BJ (cell line): ENCODE measurements at regions not wholly inside any gene's neighbourhood (a gene's known extent, or its start where the extent isn't known, plus 50 kb on each side); places are given as distances from the start of the nearest gene placed in this dataset.

Source experiments
- CTCF ChIA-PET: fragments of 350-600 bp; formaldehyde crosslinking; extraction: SDS; loops from one replicate; lab custom pipeline; 2021; ENCODE audit warnings: antibody characterized with exemption, inconsistent platforms; lab: Yijun Ruan, JAX
- POLR2A ChIA-PET: fragments of 300-600 bp; sonication (Branson Sonifier 250); formaldehyde crosslinking; extraction: SDS; loops from one replicate; lab custom pipeline; 2021; ENCODE audit warnings: antibody characterized with exemption; lab: Charles Lee
- DNase-seq: peaks from one replicate; pipeline ENCODE4 v3.0.0-alpha.2; 2011; ENCODE audit warnings: low read depth
- H3K27me3 ChIP-seq: 2 replicates; pipeline ENCODE4 v1.6.0; 2011; ENCODE audit warnings: low read length; ENCODE audit not compliant: control insufficient read depth, insufficient read depth
- H3K36me3 ChIP-seq: 2 replicates; pipeline ENCODE4 v1.5.1; 2011; ENCODE audit warnings: low read length; ENCODE audit not compliant: control insufficient read depth, insufficient read depth
- H3K4me3 ChIP-seq: 2 replicates; pipeline ENCODE4 v1.5.1; 2011; ENCODE audit warnings: low read depth, mild to moderate bottlenecking, control low read depth, low read length
- CTCF ChIP-seq: IDR thresholded peaks from 2 replicates; pipeline ENCODE4 v1.5.1; 2011; ENCODE audit warnings: low read depth, mild to moderate bottlenecking, control low read depth, inconsistent platforms, low read length, moderate library complexity; ENCODE audit not compliant: insufficient read depth

- no peak for TF ChIP-seq CTCF
- no peak for DNase-seq
- Histone ChIP-seq H3K27me3 (peaks cover 5% of the 10 kb centered on the region), H3K36me3 (no peaks in the 10 kb centered on the region), H3K4me3 (no peak overlapping the region)
- ChIA-PET CTCF (no interaction called here), POLR2A (no interaction called here)
Measured at GRCh38 chr10:3404381-3404780, 231.8 kb upstream of the PITRM1 start.

GRCh38 chr10:3402187-3402751 is 229.7 kb upstream of the PITRM1 start:
- no peaks in the 10 kb centered on the region for H3K36me3 ChIP-seq
- DNase-seq = no peak
- no peak overlapping the region for H3K4me3 ChIP-seq
- TF ChIP-seq CTCF = no peak
- CTCF ChIA-PET = interaction anchor here (0.7 kb wide), 1 partner anchor 173 kb away, joined by 3 read pairs; no protein-coding TSS in a partner anchor
- POLR2A ChIA-PET = no interaction called here
- peaks cover 1% of the 10 kb centered on the region for H3K27me3 ChIP-seq

- peak; percentile 74 for DNase-seq
Measured at GRCh38 chr10:3401491-3401938, 228.9 kb upstream of the PITRM1 start.

GRCh38 chr10:3400348-3400747 is 227.8 kb upstream of the PITRM1 start:
- ChIA-PET CTCF (no interaction called here), POLR2A (no interaction called here)
- DNase-seq = no peak
- no peak overlapping the region for H3K4me3 ChIP-seq
- peaks cover 7% of the 10 kb centered on the region for H3K27me3 ChIP-seq
- TF ChIP-seq CTCF = no peak
- no peaks in the 10 kb centered on the region for H3K36me3 ChIP-seq

More at GRCh38 chr10:3401491-3401938, 228.9 kb upstream of the PITRM1 start:
- Histone ChIP-seq H3K4me3 (no peak overlapping the region), H3K36me3 (no peaks in the 10 kb centered on the region), H3K27me3 (peaks cover 5% of the 10 kb centered on the region)
- TF ChIP-seq CTCF = no peak
- ChIA-PET POLR2A (no interaction called here), CTCF (no interaction called here)

- no peak for TF ChIP-seq CTCF
- ChIA-PET CTCF (no interaction called here), POLR2A (no interaction called here)
- no peaks in the 10 kb centered on the region for H3K36me3 ChIP-seq
- peaks cover 7% of the 10 kb centered on the region for H3K27me3 ChIP-seq
- no peak for DNase-seq
- H3K4me3 ChIP-seq = no peak overlapping the region
Measured at GRCh38 chr10:3399756-3400155, 227.2 kb upstream of the PITRM1 start.
